ENCODE measurements at regions not wholly inside any gene's neighbourhood (a gene's known extent, or its start where the extent isn't known, plus 50 kb on each side); places are given as distances from the start of the nearest gene placed in this dataset.
A peak's percentile ranks its signal among the peaks of the same experiment; 100 is the strongest.

- Mint-ChIP-seq H3K36me3 (no peaks in the 10 kb centered on the region), H3K4me3 (no peak overlapping the region), H3K27me3 (no peaks in the 10 kb centered on the region), H3K9me3 (peaks cover 6 to 13% (median 10%) of the 10 kb centered on the region in 7 donors), H3K27ac (no peak overlapping the region), H3K4me1 (no peaks in the 10 kb centered on the region)
- DNase-seq (no peak), ATAC-seq (ENCODE audit: low read depth in 2 of 2) (no peak)
Measured at GRCh38 chr17:69733171-69734012, 318.9 kb downstream of the MAP2K6 start.

GRCh38 chr17:69734656-69735055 lies 320.2 kb downstream of the MAP2K6 start:
- DNase-seq (no peak), ATAC-seq (ENCODE audit: low read depth in 2 of 2) (no peak)
- Mint-ChIP-seq H3K36me3 (no peaks in the 10 kb centered on the region), H3K27ac (peak overlapping the region in 1 of 6 donors; percentile 1), H3K4me1 (no peaks in the 10 kb centered on the region), H3K9me3 (peaks cover 6 to 13% (median 11%) of the 10 kb centered on the region in 7 donors), H3K27me3 (no peaks in the 10 kb centered on the region), H3K4me3 (no peak overlapping the region)

- Mint-ChIP-seq H3K4me3 (no peak overlapping the region), H3K36me3 (no peaks in the 10 kb centered on the region), H3K27ac (no peak overlapping the region), H3K9me3 (peaks cover 6 to 14% (median 11%) of the 10 kb centered on the region in 7 donors), H3K4me1 (no peaks in the 10 kb centered on the region), H3K27me3 (no peaks in the 10 kb centered on the region)
- DNase-seq (no peak), ATAC-seq (ENCODE audit: low read depth in 2 of 2) (no peak)
Measured at GRCh38 chr17:69735285-69735684, 320.8 kb downstream of the MAP2K6 start.

- H3K4me1 Mint-ChIP-seq = no peaks in the 10 kb centered on the region
- H3K9me3 Mint-ChIP-seq = peaks cover 0 to 14% (median 4%) of the 10 kb centered on the region in 7 donors
- H3K4me3 Mint-ChIP-seq = no peak overlapping the region
- H3K27me3 Mint-ChIP-seq = peaks cover 0 to 4% (median 0%) of the 10 kb centered on the region in 3 donors
- H3K36me3 Mint-ChIP-seq = no peaks in the 10 kb centered on the region
- ATAC-seq (ENCODE audit: low read depth in 2 of 2) (no peak), DNase-seq (no peak)
- H3K27ac Mint-ChIP-seq = no peak overlapping the region
Measured at GRCh38 chr17:69743091-69743490, 328.6 kb downstream of the MAP2K6 start.

- Mint-ChIP-seq H3K27me3 (peaks cover 0 to 4% (median 0%) of the 10 kb centered on the region in 3 donors), H3K9me3 (peaks cover 0 to 9% (median 4%) of the 10 kb centered on the region in 7 donors), H3K4me1 (no peaks in the 10 kb centered on the region), H3K27ac (no peak overlapping the region), H3K36me3 (no peaks in the 10 kb centered on the region), H3K4me3 (no peak overlapping the region)
- no peak for ATAC-seq (ENCODE audit: low read depth in 2 of 2)
- DNase-seq = no peak
Measured at GRCh38 chr17:69744512-69745070, 330.1 kb downstream of the MAP2K6 start.

- peaks cover 0 to 4% (median 0%) of the 10 kb centered on the region in 3 donors for H3K27me3 Mint-ChIP-seq
- peaks cover 0 to 8% (median 6%) of the 10 kb centered on the region in 7 donors for H3K9me3 Mint-ChIP-seq
- no peak overlapping the region for H3K4me3 Mint-ChIP-seq
- no peaks in the 10 kb centered on the region for H3K4me1 Mint-ChIP-seq
- ATAC-seq (ENCODE audit: low read depth in 2 of 2) (no peak), DNase-seq (no peak)
- no peaks in the 10 kb centered on the region for H3K36me3 Mint-ChIP-seq
- H3K27ac Mint-ChIP-seq = no peak overlapping the region
Measured at GRCh38 chr17:69749911-69750310, 325.1 kb upstream of the KCNJ16 start.

- no peaks in the 10 kb centered on the region for H3K9me3 Mint-ChIP-seq
Measured at GRCh38 chr17:69757688-69758430, 317.2 kb upstream of the KCNJ16 start.

GRCh38 chr17:69760562-69760961 lies 314.5 kb upstream of the KCNJ16 start:
- DNase-seq = no peak
- Mint-ChIP-seq H3K9me3 (no peaks in the 10 kb centered on the region), H3K4me3 (no peak overlapping the region), H3K27me3 (no peaks in the 10 kb centered on the region), H3K27ac (no peak overlapping the region), H3K4me1 (no peaks in the 10 kb centered on the region), H3K36me3 (no peaks in the 10 kb centered on the region)
- no peak for ATAC-seq (ENCODE audit: low read depth in 2 of 2)

More at GRCh38 chr17:69757688-69758430, 317.2 kb upstream of the KCNJ16 start:
- no peak overlapping the region for H3K27ac Mint-ChIP-seq
- H3K4me1 Mint-ChIP-seq = no peaks in the 10 kb centered on the region
- ATAC-seq (ENCODE audit: low read depth in 2 of 2) (no peak), DNase-seq (no peak)
- H3K27me3 Mint-ChIP-seq = no peaks in the 10 kb centered on the region
- no peaks in the 10 kb centered on the region for H3K36me3 Mint-ChIP-seq
- no peak overlapping the region for H3K4me3 Mint-ChIP-seq

- DNase-seq (no peak), ATAC-seq (ENCODE audit: low read depth in 2 of 2) (no peak)
- Mint-ChIP-seq H3K36me3 (no peaks in the 10 kb centered on the region), H3K27me3 (no peaks in the 10 kb centered on the region), H3K9me3 (no peaks in the 10 kb centered on the region), H3K4me3 (no peak overlapping the region), H3K4me1 (no peaks in the 10 kb centered on the region), H3K27ac (no peak overlapping the region)
Measured at GRCh38 chr17:69761011-69761410, 314.0 kb upstream of the KCNJ16 start.

GRCh38 chr17:69761767-69762321 lies 313.2 kb upstream of the KCNJ16 start:
- H3K27me3 Mint-ChIP-seq = no peaks in the 10 kb centered on the region
- no peak for DNase-seq
- no peak overlapping the region for H3K4me3 Mint-ChIP-seq
- H3K9me3 Mint-ChIP-seq = no peaks in the 10 kb centered on the region
- no peaks in the 10 kb centered on the region for H3K4me1 Mint-ChIP-seq
- no peak overlapping the region for H3K27ac Mint-ChIP-seq
- ATAC-seq (ENCODE audit: low read depth in 2 of 2) = no peak
- H3K36me3 Mint-ChIP-seq = no peaks in the 10 kb centered on the region

- H3K27me3 Mint-ChIP-seq = no peaks in the 10 kb centered on the region
- H3K4me3 Mint-ChIP-seq = no peak overlapping the region
- H3K27ac Mint-ChIP-seq = no peak overlapping the region
- no peaks in the 10 kb centered on the region for H3K36me3 Mint-ChIP-seq
- ATAC-seq (ENCODE audit: low read depth in 2 of 2) (no peak), DNase-seq (no peak)
- H3K9me3 Mint-ChIP-seq = no peaks in the 10 kb centered on the region
- no peaks in the 10 kb centered on the region for H3K4me1 Mint-ChIP-seq
Measured at GRCh38 chr17:69762359-69762758, 312.7 kb upstream of the KCNJ16 start.

- Mint-ChIP-seq H3K9me3 (no peaks in the 10 kb centered on the region), H3K36me3 (no peaks in the 10 kb centered on the region)
Measured at GRCh38 chr17:69762766-69763165, 312.3 kb upstream of the KCNJ16 start.

GRCh38 chr17:69763503-69763902 lies 311.5 kb upstream of the KCNJ16 start:
- H3K4me1 Mint-ChIP-seq = no peaks in the 10 kb centered on the region
- no peaks in the 10 kb centered on the region for H3K27me3 Mint-ChIP-seq
- H3K27ac Mint-ChIP-seq = peak overlapping the region in 1 of 6 donors; percentile 5
- no peaks in the 10 kb centered on the region for H3K36me3 Mint-ChIP-seq
- H3K9me3 Mint-ChIP-seq = no peaks in the 10 kb centered on the region
- DNase-seq (no peak), ATAC-seq (ENCODE audit: low read depth in 2 of 2) (no peak)
- no peak overlapping the region for H3K4me3 Mint-ChIP-seq

More at GRCh38 chr17:69762766-69763165, 312.3 kb upstream of the KCNJ16 start:
- peak overlapping the region in 1 of 8 donors; percentile 3 for H3K4me3 Mint-ChIP-seq
- H3K4me1 Mint-ChIP-seq = no peaks in the 10 kb centered on the region
- DNase-seq = no peak
- no peaks in the 10 kb centered on the region for H3K27me3 Mint-ChIP-seq
- no peak overlapping the region for H3K27ac Mint-ChIP-seq
- no peak for ATAC-seq (ENCODE audit: low read depth in 2 of 2)

All from naive B cell (primary cell).